OCI-LY3 (cell line): ENCODE measurements at regions not wholly inside any gene's neighbourhood (a gene's known extent, or its start where the extent isn't known, plus 50 kb on each side); places are given as distances from the start of the nearest gene placed in this dataset.

Source experiments
- EZH2phosphoT487 ChIP-seq: fragments of 200-600 bp; shearing (Covaris generic); IDR thresholded peaks from 2 replicates; pipeline ENCODE4 v1.6.1; 2018; ENCODE audit warnings: antibody characterized with exemption, mixed run types, low read depth
- TF ChIP-seq, protein P1 (sequence below): fragments of 200-600, 300-600 bp; sonication (generic); IDR thresholded peaks from 2 replicates; pipeline ENCODE4 v1.5.1; 2014; ENCODE audit warnings: antibody characterized with exemption, low read length, low read depth

DNA sequence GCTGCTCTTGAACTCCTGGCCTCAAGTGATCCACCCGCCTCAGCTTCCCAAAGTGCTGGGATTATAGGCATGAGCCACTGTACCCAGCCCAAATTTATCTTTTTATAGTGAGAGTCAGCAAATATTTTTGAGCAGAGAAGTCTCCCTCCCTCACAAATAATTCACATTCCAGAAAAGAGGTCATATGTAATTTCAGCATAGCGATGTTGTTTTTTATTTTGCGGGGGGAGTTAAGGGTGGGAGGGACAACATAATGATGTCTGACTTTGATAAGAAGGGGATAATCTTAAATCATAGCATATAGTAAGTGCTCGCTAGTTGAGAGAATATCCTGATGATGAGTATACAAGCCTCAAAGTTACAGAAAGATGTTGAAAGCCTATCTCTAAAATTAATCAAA, 1090.2 kb upstream of the ACVR2A start:
- TF ChIP-seq, protein P1, sequence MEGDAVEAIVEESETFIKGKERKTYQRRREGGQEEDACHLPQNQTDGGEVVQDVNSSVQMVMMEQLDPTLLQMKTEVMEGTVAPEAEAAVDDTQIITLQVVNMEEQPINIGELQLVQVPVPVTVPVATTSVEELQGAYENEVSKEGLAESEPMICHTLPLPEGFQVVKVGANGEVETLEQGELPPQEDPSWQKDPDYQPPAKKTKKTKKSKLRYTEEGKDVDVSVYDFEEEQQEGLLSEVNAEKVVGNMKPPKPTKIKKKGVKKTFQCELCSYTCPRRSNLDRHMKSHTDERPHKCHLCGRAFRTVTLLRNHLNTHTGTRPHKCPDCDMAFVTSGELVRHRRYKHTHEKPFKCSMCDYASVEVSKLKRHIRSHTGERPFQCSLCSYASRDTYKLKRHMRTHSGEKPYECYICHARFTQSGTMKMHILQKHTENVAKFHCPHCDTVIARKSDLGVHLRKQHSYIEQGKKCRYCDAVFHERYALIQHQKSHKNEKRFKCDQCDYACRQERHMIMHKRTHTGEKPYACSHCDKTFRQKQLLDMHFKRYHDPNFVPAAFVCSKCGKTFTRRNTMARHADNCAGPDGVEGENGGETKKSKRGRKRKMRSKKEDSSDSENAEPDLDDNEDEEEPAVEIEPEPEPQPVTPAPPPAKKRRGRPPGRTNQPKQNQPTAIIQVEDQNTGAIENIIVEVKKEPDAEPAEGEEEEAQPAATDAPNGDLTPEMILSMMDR, result no peak
- no peak for TF ChIP-seq EZH2phosphoT487
